ENCODE measurements at regions not wholly inside any gene's neighbourhood (a gene's known extent, or its start where the extent isn't known, plus 50 kb on each side); places are given as distances from the start of the nearest gene placed in this dataset.

DNA sequence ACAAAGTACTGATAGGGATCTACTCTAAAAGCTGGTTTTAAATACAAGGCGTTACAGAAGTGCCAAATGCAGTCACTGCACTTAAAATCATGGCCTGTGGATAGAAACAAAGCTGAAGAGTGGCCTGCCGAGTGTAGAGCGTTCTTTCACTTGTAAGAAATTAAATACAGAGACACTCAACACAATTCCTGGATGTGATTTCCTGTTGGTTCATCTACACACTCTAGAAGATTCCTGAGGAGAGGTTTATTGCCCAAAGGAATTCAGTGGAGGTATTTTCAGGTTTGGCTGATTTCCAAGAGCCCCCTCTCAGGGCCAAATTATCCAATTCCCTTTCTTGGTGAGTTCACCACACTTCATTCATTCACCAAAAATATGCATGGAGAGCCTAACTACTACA, 200.3 kb upstream of the IL12A start:
- DNase-seq (ENCODE audit: low read depth): no peak
- TF ChIP-seq, protein P1, sequence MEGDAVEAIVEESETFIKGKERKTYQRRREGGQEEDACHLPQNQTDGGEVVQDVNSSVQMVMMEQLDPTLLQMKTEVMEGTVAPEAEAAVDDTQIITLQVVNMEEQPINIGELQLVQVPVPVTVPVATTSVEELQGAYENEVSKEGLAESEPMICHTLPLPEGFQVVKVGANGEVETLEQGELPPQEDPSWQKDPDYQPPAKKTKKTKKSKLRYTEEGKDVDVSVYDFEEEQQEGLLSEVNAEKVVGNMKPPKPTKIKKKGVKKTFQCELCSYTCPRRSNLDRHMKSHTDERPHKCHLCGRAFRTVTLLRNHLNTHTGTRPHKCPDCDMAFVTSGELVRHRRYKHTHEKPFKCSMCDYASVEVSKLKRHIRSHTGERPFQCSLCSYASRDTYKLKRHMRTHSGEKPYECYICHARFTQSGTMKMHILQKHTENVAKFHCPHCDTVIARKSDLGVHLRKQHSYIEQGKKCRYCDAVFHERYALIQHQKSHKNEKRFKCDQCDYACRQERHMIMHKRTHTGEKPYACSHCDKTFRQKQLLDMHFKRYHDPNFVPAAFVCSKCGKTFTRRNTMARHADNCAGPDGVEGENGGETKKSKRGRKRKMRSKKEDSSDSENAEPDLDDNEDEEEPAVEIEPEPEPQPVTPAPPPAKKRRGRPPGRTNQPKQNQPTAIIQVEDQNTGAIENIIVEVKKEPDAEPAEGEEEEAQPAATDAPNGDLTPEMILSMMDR (conservative IDR thresholded peaks at IDR 0.05; ENCODE audit: low read depth, low read length): no peak
- H3K4me3 ChIP-seq (ENCODE audit: low read depth, low read length): no peak overlapping the region

DNA sequence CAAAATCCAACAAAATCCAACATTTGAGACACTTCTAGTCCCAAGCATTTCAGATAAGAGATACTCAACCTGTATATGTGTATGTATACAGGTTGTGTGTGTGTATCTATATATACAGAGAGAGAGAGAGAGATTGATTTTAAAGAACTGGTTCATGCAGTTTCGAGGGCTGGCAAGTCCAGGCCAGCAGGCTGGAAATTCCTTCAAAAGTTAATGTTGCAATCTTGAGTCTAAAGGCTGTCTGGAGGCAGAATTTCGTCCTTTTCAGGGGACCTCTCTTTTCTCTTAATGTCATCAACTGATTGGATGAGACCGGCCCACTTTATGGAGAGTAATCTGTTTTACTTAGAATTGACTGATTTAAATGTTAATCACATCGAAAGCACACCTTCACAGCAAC, 199.6 kb upstream of the IL12A start:
- no peak for DNase-seq (ENCODE audit: low read depth)
- TF ChIP-seq, protein P1 (conservative IDR thresholded peaks at IDR 0.05; ENCODE audit: low read depth, low read length): no peak
- no peak overlapping the region for H3K4me3 ChIP-seq (ENCODE audit: low read depth, low read length)

DNA sequence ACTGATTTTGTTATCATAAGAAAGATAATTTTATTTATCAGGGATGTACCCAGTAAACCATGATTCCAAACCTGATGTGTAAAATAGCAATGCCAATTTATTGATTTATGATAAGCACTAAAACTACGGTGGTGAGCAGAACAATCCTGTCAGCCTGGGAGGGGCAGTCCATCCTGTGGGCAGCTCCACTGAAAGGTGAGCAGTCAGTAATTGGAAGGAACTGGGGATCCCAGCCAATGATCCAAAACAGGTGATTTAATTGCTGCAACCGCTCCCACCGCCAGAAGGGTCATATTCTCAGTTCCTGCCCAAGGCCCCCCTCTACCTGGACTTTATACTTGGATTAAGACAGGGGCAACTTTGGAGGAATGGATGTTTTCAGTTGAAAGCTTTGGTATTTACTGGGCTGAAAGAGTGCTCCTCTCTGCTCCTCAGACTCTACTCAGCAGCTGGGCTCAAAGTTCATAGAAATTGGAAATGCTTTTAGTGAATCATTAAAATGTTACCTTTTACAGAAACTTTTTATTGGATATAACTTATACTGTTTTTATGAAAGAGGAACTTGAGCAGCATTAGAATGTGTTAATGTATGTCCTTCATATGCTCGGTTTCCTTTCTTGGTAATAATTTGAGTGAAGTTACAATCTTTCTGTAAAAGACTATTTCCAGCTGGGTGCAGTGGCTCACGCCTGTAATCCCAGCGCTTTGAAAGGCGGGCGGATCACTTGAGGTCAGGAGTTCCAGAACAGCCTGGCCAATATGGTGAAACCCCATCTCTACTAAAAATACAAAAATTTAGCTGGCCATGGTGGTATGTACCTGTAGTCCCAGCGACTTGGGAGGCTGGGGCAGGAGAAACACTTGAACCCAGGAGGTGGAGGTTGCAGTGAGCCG, 198.6 kb upstream of the IL12A start:
- H3K4me3 ChIP-seq (ENCODE audit: low read depth, low read length): no peak overlapping the region
- no peak for DNase-seq (ENCODE audit: low read depth)
- TF ChIP-seq, protein P1 (conservative IDR thresholded peaks at IDR 0.05; ENCODE audit: low read depth, low read length): no peak

DNA sequence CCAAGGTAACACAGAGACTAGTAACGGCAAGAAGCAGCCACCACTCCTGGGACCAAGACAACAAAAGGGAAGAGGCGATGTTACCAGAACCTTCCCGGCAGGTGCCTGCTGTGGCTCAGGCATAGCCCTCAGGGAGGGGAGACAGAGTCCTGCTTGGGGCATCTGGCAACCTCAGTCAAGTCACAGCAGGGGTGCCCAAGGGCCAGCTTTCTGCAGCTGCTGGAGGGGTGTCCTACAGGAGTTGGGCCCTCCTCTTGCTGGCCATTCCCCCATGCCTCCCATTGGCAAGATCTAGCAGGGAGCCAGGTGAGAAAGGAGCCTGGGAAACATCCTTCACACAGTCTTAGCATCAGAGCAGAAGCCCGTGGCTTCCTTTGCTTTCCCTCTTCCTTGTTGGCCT, 197.3 kb upstream of the IL12A start:
- H3K4me3 ChIP-seq (ENCODE audit: low read depth, low read length): no peak overlapping the region
- no peak for DNase-seq (ENCODE audit: low read depth)
- TF ChIP-seq, protein P1 (conservative IDR thresholded peaks at IDR 0.05; ENCODE audit: low read depth, low read length): no peak

DNA sequence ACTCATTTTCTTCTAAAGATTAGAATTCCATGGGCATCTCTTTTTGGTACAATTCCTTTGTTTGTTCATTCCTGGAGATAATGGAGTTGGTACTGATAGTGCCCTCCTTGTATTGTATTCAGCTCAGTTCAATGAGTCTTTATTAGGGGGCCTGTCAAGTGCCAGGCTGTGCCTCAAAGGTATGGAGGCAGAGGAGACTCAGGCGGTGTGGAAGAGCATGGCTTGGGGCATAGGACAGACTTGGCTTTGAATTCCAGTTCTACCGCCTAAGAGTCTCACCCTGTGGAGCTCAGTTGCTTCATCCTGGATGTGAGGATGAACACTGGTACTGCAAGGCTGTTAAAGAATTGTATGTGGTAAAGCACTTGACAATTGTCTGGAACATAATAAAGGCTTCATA, 196.6 kb upstream of the IL12A start:
- TF ChIP-seq, protein P1 (conservative IDR thresholded peaks at IDR 0.05; ENCODE audit: low read depth, low read length): no peak
- DNase-seq (ENCODE audit: low read depth): no peak
- no peak overlapping the region for H3K4me3 ChIP-seq (ENCODE audit: low read depth, low read length)

DNA sequence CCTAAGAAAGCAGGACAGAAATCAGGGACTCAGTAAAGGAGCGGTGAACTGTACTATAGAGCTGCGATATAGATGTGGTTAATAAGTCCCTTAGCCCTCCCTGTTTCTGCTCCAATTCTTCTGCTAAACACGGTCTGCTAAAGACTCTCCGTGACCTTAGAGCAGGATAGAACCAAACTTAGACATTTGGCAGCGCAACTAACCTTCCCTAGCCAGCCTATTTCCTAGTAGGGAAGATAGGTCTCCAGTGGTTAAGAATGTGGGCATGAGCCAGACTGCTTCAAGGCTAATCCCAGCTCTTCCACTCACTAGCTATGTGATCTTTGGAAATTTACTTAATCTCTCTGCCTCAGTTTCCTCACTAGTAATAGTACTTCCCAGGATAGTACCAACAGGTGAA, 193.6 kb upstream of the IL12A start:
- no peak overlapping the region for H3K4me3 ChIP-seq (ENCODE audit: low read depth, low read length)
- DNase-seq (ENCODE audit: low read depth): no peak
- TF ChIP-seq, protein P1 (conservative IDR thresholded peaks at IDR 0.05; ENCODE audit: low read depth, low read length): no peak

DNA sequence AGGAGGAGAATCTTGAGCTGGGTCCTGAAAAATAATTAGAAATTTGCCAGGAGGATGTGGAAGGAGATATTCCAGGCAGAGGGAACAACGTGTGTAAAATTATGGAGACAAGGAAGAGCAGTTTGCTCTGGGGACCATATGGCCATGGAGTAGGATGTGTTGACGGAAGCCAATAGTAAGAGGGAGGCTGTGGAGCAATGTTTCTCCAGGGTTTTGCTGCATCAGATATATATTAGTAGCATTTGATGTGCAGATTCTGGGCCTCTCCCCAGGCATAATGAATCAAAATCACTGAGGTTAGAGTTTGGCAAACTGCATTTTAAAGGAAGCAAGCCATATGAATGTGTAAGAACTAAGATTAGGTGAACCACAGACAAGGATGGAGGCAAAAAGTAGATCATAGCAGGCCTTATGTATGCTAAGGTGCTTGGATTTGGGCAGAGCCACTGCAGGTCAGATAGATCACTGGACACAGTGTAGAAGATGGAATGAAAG, 192.9 kb upstream of the IL12A start:
- TF ChIP-seq, protein P1 (conservative IDR thresholded peaks at IDR 0.05; ENCODE audit: low read depth, low read length): no peak
- H3K4me3 ChIP-seq (ENCODE audit: low read depth, low read length): no peak overlapping the region
- DNase-seq (ENCODE audit: low read depth): no peak
